Breast epithelium (tissue), 3 donors: ENCODE measurements at regions not wholly inside any gene's neighbourhood (a gene's known extent, or its start where the extent isn't known, plus 50 kb on each side); places are given as distances from the start of the nearest gene placed in this dataset.

Experiments
- POLR2A ChIP-seq: fragments of 450-650 bp; IDR thresholded peaks from one replicate; pipeline ENCODE4 v1.6.1; 2016; ENCODE audit warnings: antibody characterized with exemption, mild to moderate bottlenecking, moderate library complexity
- TF ChIP-seq, protein P1 (sequence below), 3 donors: fragments of 450-650 bp; IDR thresholded peaks; one replicate each; pipeline ENCODE4 v1.5.1; 2016 to 2017; ENCODE audit warnings: antibody characterized with exemption in 3 of 3, mild to moderate bottlenecking in 3 of 3, moderate library complexity in 3 of 3

DNA sequence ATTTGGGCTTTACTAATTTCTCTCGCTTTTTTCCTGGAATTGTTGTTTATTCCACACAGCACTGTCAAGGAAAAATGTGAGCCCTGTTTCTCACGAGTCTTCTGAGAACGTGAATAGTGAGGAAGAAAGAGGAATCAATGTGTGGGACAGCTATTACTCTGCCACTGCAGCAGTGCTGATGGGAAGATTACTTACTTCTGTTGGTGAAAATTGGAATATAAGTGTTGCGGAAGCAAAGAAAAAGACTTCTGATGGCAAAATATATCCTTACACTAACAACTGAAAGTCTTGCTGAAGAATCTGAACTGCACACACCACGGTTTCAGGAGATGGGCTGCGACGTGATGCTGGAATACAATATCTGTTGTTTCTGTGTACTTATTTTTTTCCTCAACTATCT lies 884.2 kb downstream of the AACS start:
- TF ChIP-seq POLR2A, result no peak
- TF ChIP-seq, protein P1, sequence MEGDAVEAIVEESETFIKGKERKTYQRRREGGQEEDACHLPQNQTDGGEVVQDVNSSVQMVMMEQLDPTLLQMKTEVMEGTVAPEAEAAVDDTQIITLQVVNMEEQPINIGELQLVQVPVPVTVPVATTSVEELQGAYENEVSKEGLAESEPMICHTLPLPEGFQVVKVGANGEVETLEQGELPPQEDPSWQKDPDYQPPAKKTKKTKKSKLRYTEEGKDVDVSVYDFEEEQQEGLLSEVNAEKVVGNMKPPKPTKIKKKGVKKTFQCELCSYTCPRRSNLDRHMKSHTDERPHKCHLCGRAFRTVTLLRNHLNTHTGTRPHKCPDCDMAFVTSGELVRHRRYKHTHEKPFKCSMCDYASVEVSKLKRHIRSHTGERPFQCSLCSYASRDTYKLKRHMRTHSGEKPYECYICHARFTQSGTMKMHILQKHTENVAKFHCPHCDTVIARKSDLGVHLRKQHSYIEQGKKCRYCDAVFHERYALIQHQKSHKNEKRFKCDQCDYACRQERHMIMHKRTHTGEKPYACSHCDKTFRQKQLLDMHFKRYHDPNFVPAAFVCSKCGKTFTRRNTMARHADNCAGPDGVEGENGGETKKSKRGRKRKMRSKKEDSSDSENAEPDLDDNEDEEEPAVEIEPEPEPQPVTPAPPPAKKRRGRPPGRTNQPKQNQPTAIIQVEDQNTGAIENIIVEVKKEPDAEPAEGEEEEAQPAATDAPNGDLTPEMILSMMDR (IDR thresholded peaks at IDR 0.05), result no peak
